NT2/D1 (cell line): ENCODE measurements at regions not wholly inside any gene's neighbourhood (a gene's known extent, or its start where the extent isn't known, plus 50 kb on each side); places are given as distances from the start of the nearest gene placed in this dataset.

Source experiments
- YY1 ChIP-seq: IDR thresholded peaks from 2 replicates; pipeline ENCODE4 v1.6.1; 2011; ENCODE audit not compliant: insufficient read length, insufficient read depth
- ZNF274 ChIP-seq: IDR thresholded peaks from 2 replicates; pipeline ENCODE4 v1.6.1; 2011; ENCODE audit warnings: mild to moderate bottlenecking, low read depth, low read length

- no peak for TF ChIP-seq ZNF274
- TF ChIP-seq YY1, result no peak
These were observed 79.5 kb upstream of the PCBD1 start for GRCh38 chr10:70967591-70968587.
